OCI-LY7 (cell line): ENCODE measurements at regions not wholly inside any gene's neighbourhood (a gene's known extent, or its start where the extent isn't known, plus 50 kb on each side); places are given as distances from the start of the nearest gene placed in this dataset.

Experiments used
- CTCF ChIP-seq: fragments of 200-600 bp; sonication (generic); conservative IDR thresholded peaks from 2 replicates; pipeline ENCODE4 v1.5.1; 2014; ENCODE audit warnings: mild to moderate bottlenecking, antibody characterized with exemption, low read length, moderate library complexity, mixed read lengths
- EZH2phosphoT487 ChIP-seq: fragments of 200-600 bp; sonication (generic); IDR thresholded peaks from 2 replicates; pipeline ENCODE4 v1.6.1; 2018; ENCODE audit warnings: low read depth, borderline replicate concordance, mild to moderate bottlenecking, mixed run types, antibody characterized with exemption, low read length, moderate library complexity, mixed read lengths

GRCh38 chrX:116345958-116346357 is 90.4 kb upstream of the SLC6A14 start:
- no peak for TF ChIP-seq CTCF
- no peak for TF ChIP-seq EZH2phosphoT487
